ENCODE measurements at regions not wholly inside any gene's neighbourhood (a gene's known extent, or its start where the extent isn't known, plus 50 kb on each side); places are given as distances from the start of the nearest gene placed in this dataset.

GRCh38 chr3:13124631-13125030 is 51.4 kb upstream of the IQSEC1 start:
- TF ChIP-seq CTCF (IDR thresholded peaks at IDR 0.05) (no peak), POLR2A (IDR thresholded peaks at IDR 0.05) (no peak)
